ENCODE measurements at regions not wholly inside any gene's neighbourhood (a gene's known extent, or its start where the extent isn't known, plus 50 kb on each side); places are given as distances from the start of the nearest gene placed in this dataset.
"Not testable (repeated sequence)": the region's sequence is repeated elsewhere in the genome, so short reads cannot be mapped to it uniquely, and the experiment has no call there.

DNA sequence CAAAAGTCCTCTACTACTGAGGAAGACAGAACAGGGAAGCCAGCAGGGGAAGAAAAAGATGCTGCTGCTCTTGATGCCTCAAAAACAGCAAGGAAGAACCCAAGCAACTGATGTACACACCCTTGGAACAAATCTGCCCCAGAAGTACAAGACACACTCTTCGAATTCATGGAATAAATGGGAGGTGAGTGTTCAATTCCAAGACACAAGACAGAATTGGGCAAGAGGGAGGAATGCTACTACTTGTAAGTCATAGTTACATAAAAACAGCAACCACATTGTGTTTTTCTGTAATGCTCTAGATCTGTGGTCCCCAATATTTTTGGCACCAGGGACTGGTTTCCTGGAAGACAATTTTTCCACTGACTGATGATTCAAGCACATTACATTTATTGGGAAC lies 58.0 kb upstream of the H2AZ1 start:
- in situ Hi-C loops (cut with HindIII; ENCODE audit: low pct_unique_long_range_greater_than_20kb, low sequenced_read_pairs), result no loop called here
- DNase-seq (ENCODE audit: low read depth in 1 of 2, low spot score in 1 of 2), result no peak
- TF ChIP-seq JUND (IDR thresholded peaks at IDR 0.05; ENCODE audit: low read depth), result no peak

- DNase-seq (ENCODE audit: low read depth in 1 of 2, low spot score in 1 of 2); in situ Hi-C loops (cut with HindIII; ENCODE audit: low pct_unique_long_range_greater_than_20kb, low sequenced_read_pairs): not testable (repeated sequence)
Measured at GRCh38 chr4:100006161-100006560, 56.1 kb upstream of the H2AZ1 start.

All from T47D (cell line).